GM12874 (cell line): ENCODE measurements at regions not wholly inside any gene's neighbourhood (a gene's known extent, or its start where the extent isn't known, plus 50 kb on each side); places are given as distances from the start of the nearest gene placed in this dataset.

Source experiments
- CTCF ChIP-seq: IDR thresholded peaks from 2 replicates; pipeline ENCODE4 v1.5.1; 2011; ENCODE audit warnings: low read depth, mild to moderate bottlenecking, control low read depth, low read length, moderate library complexity; ENCODE audit not compliant: insufficient read depth

- TF ChIP-seq CTCF, result no peak
Observed at GRCh38 chr1:70866542-70867264, 180.9 kb downstream of the PTGER3 start.

- no peak for TF ChIP-seq CTCF
Observed at GRCh38 chr1:70871790-70872189, 175.8 kb downstream of the PTGER3 start.

- no peak for TF ChIP-seq CTCF
Observed at GRCh38 chr1:70874063-70874462, 173.6 kb downstream of the PTGER3 start.

GRCh38 chr1:70874818-70875217 lies 172.8 kb downstream of the PTGER3 start:
- TF ChIP-seq CTCF, result no peak

GRCh38 chr1:70877343-70877742 lies 170.3 kb downstream of the PTGER3 start:
- no peak for TF ChIP-seq CTCF

- no peak for TF ChIP-seq CTCF
Observed at GRCh38 chr1:70887936-70888335, 159.7 kb downstream of the PTGER3 start.

GRCh38 chr1:70888722-70889121 lies 158.9 kb downstream of the PTGER3 start:
- no peak for TF ChIP-seq CTCF
